ENCODE measurements at regions not wholly inside any gene's neighbourhood (a gene's known extent, or its start where the extent isn't known, plus 50 kb on each side); places are given as distances from the start of the nearest gene placed in this dataset.

GRCh38 chr18:77969972-77970371 is 720.3 kb downstream of the GALR1 start:
- DNase-seq (ENCODE audit: insufficient read length, low spot score) (no peak), FAIRE-seq (no peak)

- FAIRE-seq (no peak), DNase-seq (ENCODE audit: insufficient read length, low spot score) (no peak)
Observed at GRCh38 chr18:77970814-77971213, 721.2 kb downstream of the GALR1 start.

GRCh38 chr18:77973745-77974144 is 724.1 kb downstream of the GALR1 start:
- no peak for DNase-seq (ENCODE audit: insufficient read length, low spot score)
- no peak for FAIRE-seq

GRCh38 chr18:77974329-77974728 is 724.7 kb downstream of the GALR1 start:
- FAIRE-seq (no peak), DNase-seq (ENCODE audit: insufficient read length, low spot score) (no peak)

GRCh38 chr18:77977331-77977730 is 727.7 kb downstream of the GALR1 start:
- FAIRE-seq (no peak), DNase-seq (ENCODE audit: insufficient read length, low spot score) (no peak)

GRCh38 chr18:77980275-77980674 is 730.6 kb downstream of the GALR1 start:
- no peak for FAIRE-seq

GRCh38 chr18:77981874-77982273 is 732.2 kb downstream of the GALR1 start:
- no peak for FAIRE-seq
- no peak for DNase-seq (ENCODE audit: insufficient read length, low spot score)

More at GRCh38 chr18:77980275-77980674, 730.6 kb downstream of the GALR1 start:
- DNase-seq (ENCODE audit: insufficient read length, low spot score) = no peak

- no peak for FAIRE-seq
- DNase-seq (ENCODE audit: insufficient read length, low spot score) = no peak
Observed at GRCh38 chr18:77983270-77983669, 733.6 kb downstream of the GALR1 start.

- FAIRE-seq (no peak), DNase-seq (ENCODE audit: insufficient read length, low spot score) (no peak)
Observed at GRCh38 chr18:77984178-77984577, 734.5 kb downstream of the GALR1 start.

GRCh38 chr18:77984833-77985232 is 735.2 kb downstream of the GALR1 start:
- FAIRE-seq = no peak
- DNase-seq (ENCODE audit: insufficient read length, low spot score) = no peak

GRCh38 chr18:77985526-77986281 is 736.1 kb downstream of the GALR1 start:
- FAIRE-seq (no peak), DNase-seq (ENCODE audit: insufficient read length, low spot score) (no peak)

GRCh38 chr18:77990131-77990530 is 740.5 kb downstream of the GALR1 start:
- no peak for FAIRE-seq
- DNase-seq (ENCODE audit: insufficient read length, low spot score) = no peak

GRCh38 chr18:77990901-77991300 is 741.3 kb downstream of the GALR1 start:
- FAIRE-seq (no peak), DNase-seq (ENCODE audit: insufficient read length, low spot score) (no peak)

- FAIRE-seq (no peak), DNase-seq (ENCODE audit: insufficient read length, low spot score) (no peak)
Observed at GRCh38 chr18:77992057-77992456, 742.4 kb downstream of the GALR1 start.

- FAIRE-seq = no peak
- no peak for DNase-seq (ENCODE audit: insufficient read length, low spot score)
Observed at GRCh38 chr18:77993188-77993981, 743.7 kb downstream of the GALR1 start.

- FAIRE-seq (no peak), DNase-seq (ENCODE audit: insufficient read length, low spot score) (no peak)
Observed at GRCh38 chr18:77995593-77995992, 745.9 kb downstream of the GALR1 start.

- FAIRE-seq = no peak
- DNase-seq (ENCODE audit: insufficient read length, low spot score) = no peak
Observed at GRCh38 chr18:77996737-77997136, 747.1 kb downstream of the GALR1 start.

- FAIRE-seq (no peak), DNase-seq (ENCODE audit: insufficient read length, low spot score) (no peak)
Observed at GRCh38 chr18:78001811-78002210, 752.2 kb downstream of the GALR1 start.

- FAIRE-seq = no peak
Observed at GRCh38 chr18:78006006-78006773, 756.5 kb downstream of the GALR1 start.

GRCh38 chr18:78006774-78007260 is 757.2 kb downstream of the GALR1 start:
- DNase-seq (ENCODE audit: insufficient read length, low spot score) (no peak), FAIRE-seq (no peak)

More at GRCh38 chr18:78006006-78006773, 756.5 kb downstream of the GALR1 start:
- DNase-seq (ENCODE audit: insufficient read length, low spot score) = no peak

GRCh38 chr18:78010363-78010762 is 760.7 kb downstream of the GALR1 start:
- FAIRE-seq (no peak), DNase-seq (ENCODE audit: insufficient read length, low spot score) (no peak)
